Left renal pelvis (tissue), 4 donors: ENCODE measurements at regions not wholly inside any gene's neighbourhood (a gene's known extent, or its start where the extent isn't known, plus 50 kb on each side); places are given as distances from the start of the nearest gene placed in this dataset.

Source experiments
- DNase-seq, 4 donors: peaks; one replicate each; pipeline ENCODE4 v3.0.0-alpha.2; 2013; ENCODE audit warnings: low read depth in 4 of 4, low spot score in 3 of 4

DNA sequence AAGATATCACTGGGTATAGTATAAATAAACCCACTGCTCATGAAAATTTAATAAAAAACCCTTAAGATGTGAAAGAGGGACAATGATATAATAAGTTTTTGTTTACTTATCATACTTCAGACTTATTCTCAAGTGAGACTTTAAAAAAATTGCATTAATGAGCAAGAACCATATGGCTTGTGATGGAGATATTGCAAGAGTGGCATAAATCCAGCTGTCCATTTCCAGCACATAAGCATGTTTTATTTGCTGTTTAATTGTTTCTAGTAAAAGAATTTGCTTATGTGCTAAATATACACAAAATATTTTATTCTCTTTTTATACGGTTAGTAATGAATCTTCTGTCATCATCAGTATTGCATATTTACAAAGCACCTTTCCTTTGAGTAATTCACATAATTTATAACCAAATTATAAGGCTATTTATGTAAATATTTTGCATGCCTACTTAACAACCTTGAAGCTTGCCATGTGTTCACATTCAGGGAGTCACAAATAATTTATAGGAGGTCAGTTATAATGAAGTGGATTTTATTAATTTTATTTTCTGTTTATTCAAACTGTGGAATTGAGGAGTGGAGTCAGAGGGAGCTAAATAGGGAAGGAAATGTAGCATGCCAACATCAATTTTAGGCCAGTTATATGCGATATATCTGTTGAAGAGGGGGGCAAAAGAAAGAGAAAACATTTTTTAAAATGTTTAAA lies 318.5 kb upstream of the CWC22 start:
- peak in 2 of 4 donors; percentile 18 to 20 for DNase-seq

DNA sequence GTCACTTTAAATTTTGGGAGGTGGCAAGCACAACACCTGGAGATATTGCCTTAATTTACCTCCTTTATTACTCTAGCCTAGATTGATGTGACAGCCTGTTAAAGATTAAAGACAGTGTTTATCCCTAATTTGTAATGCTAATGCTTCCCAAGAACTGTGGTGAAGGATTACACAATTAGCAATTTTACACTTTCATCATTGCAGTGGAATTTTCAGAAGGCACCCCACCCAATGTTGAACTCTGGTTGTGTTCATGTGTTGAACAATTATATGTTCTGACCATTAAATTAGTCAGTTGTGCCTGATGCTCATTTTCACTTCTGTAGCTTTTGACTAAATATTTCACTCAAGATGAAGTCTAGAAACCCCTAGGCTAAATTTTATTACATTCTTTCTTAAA lies 317.1 kb upstream of the CWC22 start:
- no peak for DNase-seq

DNA sequence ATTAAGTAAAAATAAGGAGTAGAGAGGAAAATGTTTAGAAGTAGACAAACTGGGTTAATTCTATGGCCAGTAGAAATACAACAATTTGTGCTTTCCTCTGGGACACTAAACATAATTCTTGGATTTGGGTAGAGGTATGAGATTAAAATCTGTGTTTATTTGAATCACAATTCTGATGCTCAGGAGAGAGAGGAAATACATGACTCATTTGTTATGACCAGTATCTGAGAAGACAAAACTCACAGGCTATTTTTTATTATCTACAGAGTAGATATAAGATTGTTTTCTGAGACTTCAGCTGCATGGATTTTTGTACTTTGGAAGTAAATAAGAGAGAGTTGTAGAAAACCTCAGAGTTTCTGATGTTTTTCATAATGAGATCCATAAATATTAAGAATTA lies 315.7 kb upstream of the CWC22 start:
- DNase-seq, result no peak

DNA sequence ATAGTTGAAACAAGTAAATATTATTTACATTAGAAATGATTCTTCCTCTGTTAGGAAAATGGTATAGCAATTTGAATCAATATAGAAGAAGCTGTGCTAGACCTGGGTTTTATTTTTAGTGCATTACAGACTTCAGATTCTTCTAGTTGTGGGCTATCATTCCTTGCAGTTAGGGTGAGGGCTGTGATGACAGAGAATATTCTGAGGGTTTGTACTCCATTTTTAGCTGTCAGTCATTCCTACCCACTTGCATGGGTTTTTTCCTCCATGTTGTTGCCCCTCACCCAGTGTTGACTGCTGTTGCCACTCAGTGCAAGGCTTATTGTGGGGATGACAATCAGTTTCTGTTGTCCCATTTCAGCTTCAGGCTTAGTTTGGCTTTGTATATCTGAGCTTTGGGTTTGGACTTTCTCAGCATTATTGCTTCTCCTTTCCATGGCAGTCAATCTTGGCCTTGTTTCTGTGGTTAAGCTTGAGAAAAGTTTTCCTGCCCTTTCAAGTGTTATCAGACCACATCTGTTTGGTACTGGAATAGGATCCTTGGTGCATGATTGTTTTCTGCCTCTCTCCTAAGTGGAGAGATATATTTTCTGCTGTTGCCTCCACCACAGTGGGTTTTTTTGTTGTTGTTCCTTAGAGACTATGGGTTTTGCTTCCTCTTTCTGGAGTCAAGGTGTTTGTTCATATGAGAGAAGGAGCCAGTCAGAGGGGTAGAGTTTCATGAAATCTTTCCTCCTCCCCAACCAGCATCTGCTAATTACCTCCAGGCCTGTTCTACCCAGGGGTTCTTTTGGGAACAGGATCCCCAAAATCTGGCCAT lies 312.7 kb upstream of the CWC22 start:
- no peak for DNase-seq

DNA sequence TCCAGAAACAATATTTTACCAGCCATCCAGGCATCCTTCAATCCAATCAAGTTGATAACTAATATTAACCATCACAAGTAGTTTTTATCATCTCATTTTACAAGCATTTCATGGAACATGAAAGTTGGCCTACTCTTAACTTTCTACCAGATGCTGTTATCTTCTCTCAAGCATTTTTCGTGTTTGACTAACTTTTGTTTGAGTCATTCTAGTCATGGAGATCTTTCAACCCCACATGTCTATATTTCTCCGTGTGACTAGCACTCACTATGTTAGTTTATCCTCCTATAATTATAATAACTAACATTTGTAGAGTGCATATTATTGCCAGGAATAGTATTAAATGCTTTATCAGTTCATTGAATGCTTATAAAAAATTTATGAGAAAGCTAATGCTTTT lies 307.0 kb upstream of the CWC22 start:
- no peak for DNase-seq

DNA sequence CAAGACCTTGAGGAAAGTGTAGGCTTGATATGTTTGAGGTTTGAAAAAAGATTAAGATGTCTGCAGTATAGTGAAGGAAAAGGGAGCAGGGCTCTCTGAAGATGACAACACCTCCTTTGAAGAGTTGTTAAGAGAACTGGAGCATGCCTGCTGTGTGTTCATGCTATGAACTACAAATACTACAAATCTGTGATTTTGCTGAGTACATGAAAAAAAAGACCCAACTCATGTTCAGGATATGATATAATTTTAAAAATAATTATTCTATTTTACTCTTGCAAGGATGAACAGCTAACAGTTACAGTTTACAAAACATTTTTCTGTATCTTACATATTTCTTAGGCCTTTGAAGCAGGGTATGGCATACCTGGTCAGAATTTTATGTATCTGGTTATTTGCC lies 305.4 kb upstream of the CWC22 start:
- DNase-seq, result no peak

DNA sequence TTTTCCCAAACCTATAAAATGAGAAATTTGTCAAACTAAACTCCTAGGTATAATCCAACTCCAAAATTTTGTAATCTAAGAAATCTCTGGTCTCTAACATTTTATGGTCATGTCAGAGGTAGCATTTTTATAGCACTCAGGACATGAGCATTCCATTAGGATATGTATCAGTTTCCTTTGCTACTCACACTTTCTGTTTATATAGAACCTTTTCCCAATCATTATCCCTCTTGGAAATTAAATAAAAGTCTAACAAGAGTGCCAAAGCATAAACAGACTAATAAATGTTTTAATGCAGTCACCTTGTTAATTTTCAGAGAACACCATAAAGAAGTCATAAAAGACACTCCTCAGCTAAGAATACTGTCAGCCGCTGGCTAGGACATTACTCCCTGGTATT lies 300.0 kb upstream of the CWC22 start:
- DNase-seq, result no peak

DNA sequence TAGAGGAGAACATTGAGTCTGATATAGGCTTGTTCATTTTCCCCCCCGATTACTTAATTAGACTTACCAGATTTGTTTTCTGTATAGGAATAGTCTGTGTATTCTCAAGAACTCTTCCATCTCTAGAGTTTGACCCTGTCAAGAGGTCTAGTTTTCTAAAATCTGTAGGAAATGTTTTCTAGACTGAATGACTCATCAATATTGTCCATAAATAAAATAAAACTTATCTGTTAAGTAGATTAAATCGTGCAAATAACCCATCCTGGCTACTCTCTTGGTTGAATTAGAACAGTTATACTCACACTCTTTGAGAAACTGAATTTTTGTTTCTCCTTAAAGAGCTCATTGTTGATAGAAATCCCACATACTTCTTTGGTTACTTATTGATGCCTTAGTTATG lies 299.2 kb upstream of the CWC22 start:
- DNase-seq, result no peak

DNA sequence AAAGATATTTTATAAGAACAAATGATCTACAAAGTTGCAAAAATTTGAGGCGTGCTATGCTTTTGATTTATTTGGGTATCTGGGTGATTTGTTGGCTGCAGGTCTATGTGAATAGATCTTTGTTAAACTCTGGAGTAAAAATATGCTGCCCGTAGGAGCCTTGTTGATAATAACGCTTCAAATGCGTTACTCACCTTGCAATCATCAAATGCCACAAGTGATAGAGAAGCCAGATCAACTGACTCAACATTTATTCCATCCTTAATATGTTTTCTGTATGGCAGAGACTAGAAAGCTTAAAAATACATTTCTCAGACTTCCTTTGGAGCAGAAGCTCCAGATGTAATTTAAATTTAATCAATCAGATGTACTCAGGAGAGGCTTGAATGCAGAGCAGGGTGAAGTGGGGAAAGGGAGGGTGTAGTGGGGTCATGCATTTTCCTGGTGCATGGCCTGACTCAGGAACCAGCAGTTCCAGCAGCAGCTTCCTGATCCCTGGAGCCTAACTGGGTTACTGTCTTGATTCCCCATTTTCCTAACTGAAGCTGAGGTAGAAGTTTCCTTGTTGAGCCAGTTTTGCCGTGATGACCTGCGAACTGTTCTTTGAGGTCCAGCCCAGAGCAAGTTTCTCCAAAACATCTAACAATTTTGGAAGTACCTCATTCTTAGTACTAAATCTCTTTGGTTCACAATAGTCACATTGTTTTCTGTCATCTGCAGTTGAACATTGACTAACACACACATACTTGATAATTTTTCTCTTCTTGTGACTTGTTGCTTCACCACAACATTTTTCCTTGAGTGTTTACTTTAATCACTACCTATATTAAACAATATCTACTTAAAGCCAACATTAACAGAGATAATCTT lies 284.7 kb upstream of the CWC22 start:
- no peak for DNase-seq

DNA sequence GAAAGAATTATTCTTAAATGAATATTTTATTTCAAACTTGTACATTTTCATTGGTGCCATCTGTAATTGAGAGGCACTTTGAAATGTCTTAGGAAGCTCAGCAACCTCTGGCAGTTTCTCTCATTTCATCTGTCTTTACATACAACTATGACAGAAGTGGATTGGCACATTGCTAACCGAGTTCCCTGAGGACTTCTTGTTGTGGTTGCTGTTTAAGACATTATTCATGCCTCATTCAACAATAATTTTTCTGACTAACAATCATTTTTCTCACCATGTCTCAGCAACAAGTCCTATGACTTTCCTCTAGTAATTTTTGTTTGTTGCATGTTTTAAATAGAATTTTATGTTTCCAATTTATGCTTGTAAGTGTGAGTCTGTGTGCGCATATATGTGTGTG lies 284.0 kb upstream of the CWC22 start:
- DNase-seq, result no peak

DNA sequence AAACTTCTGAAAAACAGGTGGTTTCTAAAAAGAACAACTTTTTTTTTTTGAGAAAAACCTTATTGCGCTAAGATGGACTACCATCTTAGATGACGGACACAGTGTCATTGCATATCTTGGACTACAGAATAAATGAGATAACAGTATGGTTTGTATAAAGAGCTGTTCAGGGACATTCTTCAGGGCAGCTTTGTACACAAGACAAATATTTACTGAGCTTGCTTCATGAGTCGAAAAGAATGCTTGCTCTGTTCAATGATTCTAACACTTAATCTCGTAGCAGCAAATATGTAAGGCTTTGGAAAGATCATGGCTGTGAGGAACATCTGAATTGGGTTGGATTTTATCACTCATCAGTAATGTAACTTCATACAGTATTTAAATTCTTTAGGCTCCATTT lies 282.5 kb upstream of the CWC22 start:
- DNase-seq, result no peak

DNA sequence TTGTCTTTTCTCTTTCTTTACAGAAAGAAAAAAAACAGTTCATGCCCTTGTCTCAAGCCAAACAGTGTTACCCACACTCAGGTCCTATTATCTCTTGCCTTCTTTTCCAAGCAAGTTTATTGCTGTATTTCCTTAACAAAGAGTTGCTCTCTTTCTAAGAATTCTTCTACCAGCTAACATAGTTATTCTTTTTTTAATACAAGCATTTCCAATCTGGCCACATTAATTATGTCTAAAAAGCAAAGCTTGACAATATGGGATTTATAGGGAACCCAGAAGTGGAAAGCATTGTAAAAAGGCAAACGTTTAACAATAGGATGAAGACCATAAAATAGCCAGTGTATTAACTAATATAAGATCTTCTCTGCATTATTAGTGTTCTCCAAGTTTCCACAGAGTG lies 272.5 kb upstream of the CWC22 start:
- DNase-seq, result no peak

DNA sequence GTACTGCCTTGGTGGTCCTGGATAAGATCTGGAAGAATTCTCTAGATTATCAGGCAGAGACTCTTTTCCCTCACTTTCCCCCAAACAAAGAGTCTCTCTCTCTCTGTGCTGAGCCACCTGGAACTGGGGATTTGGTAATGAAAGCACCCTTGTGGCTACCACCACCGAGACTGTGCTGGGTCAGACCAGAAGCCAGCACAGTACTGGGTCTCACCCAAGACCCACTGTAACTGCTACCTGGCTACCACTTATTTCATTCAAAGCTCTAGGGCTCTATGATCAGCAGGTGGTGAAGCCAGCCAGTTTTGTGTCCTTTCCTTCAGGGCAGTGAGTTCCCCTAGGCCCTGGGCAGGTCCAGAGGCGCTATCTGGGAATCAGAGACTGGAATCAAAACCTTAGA lies 269.6 kb upstream of the CWC22 start:
- no peak for DNase-seq

DNA sequence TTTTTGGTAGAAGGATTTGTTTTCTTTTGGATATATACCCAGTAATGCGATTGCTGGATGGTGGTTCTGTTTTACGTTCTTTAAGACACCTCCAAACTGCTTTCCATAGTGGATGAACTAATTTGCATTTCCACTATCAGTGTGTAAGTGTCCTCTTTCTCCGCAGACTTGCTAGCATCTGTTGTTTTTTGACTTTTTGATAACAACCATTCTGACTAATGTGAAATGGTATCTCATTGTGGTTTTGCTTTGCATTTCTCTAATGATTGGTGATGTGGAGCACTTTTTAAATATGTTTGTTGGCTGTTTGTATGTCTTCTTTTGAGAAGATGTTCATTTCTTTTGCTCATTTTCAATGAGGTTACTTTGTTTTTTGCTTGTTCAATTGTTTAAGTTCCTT lies 260.9 kb upstream of the CWC22 start:
- DNase-seq, result no peak

DNA sequence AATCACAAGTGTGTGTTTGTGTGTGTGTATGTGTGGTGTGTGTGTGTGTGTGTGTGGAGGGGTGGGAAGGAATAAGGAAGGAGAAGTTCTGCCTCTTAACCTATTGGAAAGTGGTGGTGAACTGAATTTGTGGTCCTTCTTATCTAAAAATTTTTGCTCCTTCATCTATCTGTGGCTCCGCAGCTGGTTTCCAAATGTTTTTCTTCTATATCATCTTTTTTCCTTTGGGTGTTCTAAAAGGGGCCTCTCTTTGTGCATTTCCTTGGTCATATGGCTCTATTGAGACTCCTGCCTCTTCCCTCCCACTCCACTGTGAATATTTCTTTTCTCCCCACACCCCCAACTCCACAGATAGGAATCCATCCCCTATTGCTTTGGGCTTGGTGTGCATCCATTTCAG lies 254.9 kb upstream of the CWC22 start:
- DNase-seq, result no peak

DNA sequence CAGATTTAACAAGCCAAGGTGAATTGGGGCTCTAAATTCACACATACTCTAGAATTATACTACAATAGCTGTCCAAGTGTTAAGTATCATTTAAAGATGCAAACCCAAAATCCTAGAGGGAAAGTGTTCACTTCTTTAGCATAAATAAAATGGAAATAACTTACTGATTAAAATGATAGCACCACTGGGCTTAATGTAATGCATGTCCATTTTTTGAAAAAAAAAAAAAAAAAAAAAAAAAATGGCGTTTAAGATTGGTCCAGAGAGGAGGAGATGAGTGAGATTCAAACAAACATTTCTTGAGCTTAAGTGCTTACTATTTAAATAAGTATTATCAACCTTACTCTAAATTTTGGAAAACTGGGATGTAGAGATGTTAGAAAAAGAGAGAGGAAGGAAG lies 251.5 kb upstream of the CWC22 start:
- DNase-seq, result no peak

DNA sequence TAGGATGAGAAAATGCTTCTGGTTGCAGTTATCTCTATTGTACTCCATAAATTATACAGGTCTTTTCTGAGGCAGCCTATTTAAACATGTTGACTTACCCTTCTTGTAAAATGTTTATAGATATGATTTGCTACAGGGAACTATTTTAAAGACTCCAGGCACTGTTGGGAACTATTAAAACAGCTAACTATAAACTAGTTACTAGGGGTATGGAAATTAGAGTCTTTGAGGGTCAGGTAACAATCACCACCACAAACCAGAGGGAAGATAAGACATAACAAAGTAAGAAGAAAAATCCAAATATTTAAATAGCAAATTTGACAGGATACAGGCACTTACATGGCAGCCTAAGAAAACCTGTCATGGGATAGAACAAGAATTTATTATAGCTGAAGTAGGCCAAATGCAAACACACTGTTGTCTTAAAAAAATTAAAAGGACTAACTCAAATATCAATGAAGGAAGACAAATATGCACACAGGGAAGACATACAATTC lies 251.0 kb upstream of the CWC22 start:
- no peak for DNase-seq

DNA sequence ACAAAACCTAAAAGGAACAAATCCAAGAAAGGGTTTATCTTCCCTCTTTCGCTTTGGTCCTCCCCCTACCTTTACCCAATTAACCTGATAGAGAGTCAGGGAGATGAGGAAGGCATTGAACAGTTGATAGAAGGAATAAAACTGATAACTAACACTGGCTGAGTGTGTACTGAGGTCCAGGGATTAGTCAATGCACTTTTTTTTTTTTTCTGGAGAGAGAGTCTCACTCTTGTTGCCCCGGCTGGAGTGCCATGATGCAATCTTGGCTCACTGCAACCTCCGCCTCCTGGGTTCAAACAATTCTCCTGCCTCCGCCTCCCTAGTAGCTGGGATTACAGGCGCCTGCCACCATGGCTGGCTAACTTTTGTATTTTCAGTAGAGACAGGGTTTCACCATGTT lies 250.2 kb upstream of the CWC22 start:
- no peak for DNase-seq

DNA sequence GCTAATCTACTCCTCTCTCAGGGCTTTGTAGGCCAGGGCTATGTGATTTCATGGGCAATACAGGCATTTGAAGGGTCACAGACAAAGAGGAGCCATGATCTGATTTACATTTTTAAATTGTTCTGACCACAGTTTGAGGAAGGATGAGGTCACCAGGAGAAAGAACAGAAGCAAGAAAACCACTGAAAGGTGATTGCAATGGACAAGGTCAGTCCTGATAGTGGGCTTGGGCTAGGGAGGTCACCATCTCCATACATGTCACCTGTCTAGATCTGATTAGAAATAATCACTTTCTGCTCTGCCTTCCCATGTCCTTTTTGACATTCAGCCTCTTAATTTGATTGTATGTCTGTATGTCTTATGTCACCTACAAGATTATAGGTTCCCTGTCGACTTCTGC lies 248.9 kb upstream of the CWC22 start:
- DNase-seq, result no peak

DNA sequence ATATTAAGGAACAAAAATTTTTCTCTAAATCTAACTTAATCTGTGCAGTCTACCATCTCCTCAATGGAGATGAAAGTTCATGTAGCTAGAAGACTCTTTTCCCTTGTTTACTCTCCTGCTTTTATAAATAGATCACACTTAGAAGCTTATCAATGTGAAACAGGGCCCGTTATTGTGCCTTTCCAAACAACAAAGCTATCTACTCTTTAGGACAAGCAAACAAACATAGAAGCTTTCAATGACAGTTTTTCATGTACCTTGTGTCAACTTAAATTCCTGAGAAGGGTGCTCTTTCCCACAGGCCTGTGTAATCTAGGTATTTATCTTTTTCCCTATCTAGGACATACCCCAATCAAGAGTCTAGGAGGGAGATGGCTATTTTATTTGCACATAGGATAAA lies 247.8 kb upstream of the CWC22 start:
- DNase-seq, result no peak

DNA sequence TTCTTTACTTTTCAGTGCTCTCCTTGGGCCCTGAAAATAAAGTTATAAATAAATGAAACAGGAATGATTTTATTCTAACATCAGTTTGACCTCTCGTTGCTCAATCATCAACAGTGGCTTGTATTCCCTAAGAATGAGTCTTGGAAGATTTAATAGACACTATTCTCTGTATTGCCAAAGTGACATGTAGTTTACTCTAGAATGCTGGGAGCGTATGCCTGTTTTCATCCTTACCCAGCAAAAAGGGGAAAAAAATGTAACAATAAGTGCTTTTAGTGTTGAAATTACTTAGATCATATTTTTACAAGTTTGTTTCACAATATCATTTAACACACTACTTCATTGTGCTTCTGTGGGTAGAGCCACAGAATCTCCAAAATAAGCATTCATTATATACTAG lies 240.6 kb upstream of the CWC22 start:
- DNase-seq, result no peak
